Testis (tissue), 2 donors: ENCODE measurements at regions not wholly inside any gene's neighbourhood (a gene's known extent, or its start where the extent isn't known, plus 50 kb on each side); places are given as distances from the start of the nearest gene placed in this dataset.

Source experiments
- POLR2A ChIP-seq: fragments of 450-650 bp; IDR thresholded peaks from one replicate; pipeline ENCODE4 v1.6.1; 2017; ENCODE audit warnings: antibody characterized with exemption, mild to moderate bottlenecking, moderate library complexity
- TF ChIP-seq, protein P1 (sequence below), 3 experiments: fragments of 450-650 bp in 2 of 3; fragments of 200-600 bp in 1 of 3; sonication (generic) in 1 of 3; IDR thresholded peaks; one replicate each; pipeline ENCODE4 v1.5.1; 2016 to 2019; ENCODE audit warnings: antibody characterized with exemption in 3 of 3, mild to moderate bottlenecking in 2 of 3, moderate library complexity in 1 of 3

DNA sequence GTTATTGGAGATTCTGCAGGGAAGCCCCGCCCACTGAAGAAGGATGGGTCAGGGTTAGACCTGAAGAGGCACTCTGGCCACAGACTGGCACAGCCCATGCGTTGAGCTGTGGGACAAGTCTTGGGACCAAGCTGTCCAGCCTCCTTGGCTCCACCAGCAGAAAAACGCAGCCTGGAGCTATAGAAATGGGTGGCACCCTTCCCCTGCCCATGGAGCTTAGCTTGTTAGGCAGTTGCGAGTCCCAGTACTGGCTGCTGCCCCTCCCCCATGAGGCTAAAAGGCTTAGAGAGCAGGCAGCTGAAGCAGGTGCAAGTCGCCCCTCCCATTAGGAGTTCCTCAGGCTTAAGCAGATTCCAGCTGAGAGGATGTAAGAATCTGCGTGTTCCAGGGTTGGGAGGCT, 1124.0 kb upstream of the TMEM132C start:
- TF ChIP-seq, protein P1, sequence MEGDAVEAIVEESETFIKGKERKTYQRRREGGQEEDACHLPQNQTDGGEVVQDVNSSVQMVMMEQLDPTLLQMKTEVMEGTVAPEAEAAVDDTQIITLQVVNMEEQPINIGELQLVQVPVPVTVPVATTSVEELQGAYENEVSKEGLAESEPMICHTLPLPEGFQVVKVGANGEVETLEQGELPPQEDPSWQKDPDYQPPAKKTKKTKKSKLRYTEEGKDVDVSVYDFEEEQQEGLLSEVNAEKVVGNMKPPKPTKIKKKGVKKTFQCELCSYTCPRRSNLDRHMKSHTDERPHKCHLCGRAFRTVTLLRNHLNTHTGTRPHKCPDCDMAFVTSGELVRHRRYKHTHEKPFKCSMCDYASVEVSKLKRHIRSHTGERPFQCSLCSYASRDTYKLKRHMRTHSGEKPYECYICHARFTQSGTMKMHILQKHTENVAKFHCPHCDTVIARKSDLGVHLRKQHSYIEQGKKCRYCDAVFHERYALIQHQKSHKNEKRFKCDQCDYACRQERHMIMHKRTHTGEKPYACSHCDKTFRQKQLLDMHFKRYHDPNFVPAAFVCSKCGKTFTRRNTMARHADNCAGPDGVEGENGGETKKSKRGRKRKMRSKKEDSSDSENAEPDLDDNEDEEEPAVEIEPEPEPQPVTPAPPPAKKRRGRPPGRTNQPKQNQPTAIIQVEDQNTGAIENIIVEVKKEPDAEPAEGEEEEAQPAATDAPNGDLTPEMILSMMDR (IDR thresholded peaks at IDR 0.05): no peak
- no peak for TF ChIP-seq POLR2A
